ENCODE measurements at regions not wholly inside any gene's neighbourhood (a gene's known extent, or its start where the extent isn't known, plus 50 kb on each side); places are given as distances from the start of the nearest gene placed in this dataset.
"Not testable (repeated sequence)": the region's sequence is repeated elsewhere in the genome, so short reads cannot be mapped to it uniquely, and the experiment has no call there.

DNA sequence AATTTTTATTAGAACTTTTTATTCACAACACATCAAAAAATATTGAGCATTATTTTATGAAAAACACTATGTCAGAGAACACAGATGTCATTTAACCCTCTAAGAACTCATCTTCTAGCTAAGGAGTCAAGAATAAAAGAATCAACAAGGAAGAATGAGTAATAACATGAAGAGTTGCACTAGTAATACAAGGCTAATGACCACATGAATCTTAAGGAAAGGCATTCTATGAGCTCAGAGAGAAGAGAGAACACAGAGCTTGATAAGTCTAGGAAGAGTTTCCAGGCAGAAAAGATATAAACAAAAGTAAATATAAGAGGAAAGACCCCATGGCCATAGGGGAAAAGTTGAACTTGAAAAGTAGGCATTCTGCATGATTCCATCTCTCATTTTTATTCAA is 166.5 kb downstream of the MAIP1 start:
- Histone ChIP-seq H3K9me3 (replicated peaks; ENCODE audit: insufficient read depth, low read length) (no peaks in the 10 kb centered on the region), H3K4me3 (ENCODE audit: low read length) (no peak overlapping the region), H3K9ac (ENCODE audit: low read length) (no peak overlapping the region), H3K4me1 (ENCODE audit: low read length) (no peaks in the 10 kb centered on the region), H3K4me2 (ENCODE audit: low read depth, low read length) (no peak overlapping the region), H3F3A (ENCODE audit: insufficient read depth, low read length) (no peaks in the 10 kb centered on the region), H3K36me3 (replicated peaks; ENCODE audit: insufficient read depth, low read length) (no peaks in the 10 kb centered on the region), H2AFZ (ENCODE audit: low read length) (no peak overlapping the region), H3K27me3 (replicated peaks; ENCODE audit: insufficient read depth, low read length) (no peaks in the 10 kb centered on the region), H3K79me2 (ENCODE audit: low read length) (no peaks in the 10 kb centered on the region), H3K9me2 (replicated peaks; ENCODE audit: insufficient read depth, low read length) (no peaks in the 10 kb centered on the region), H3K27ac (ENCODE audit: low read length) (no peak overlapping the region), H4K20me1 (ENCODE audit: insufficient read depth, low read length) (no peaks in the 10 kb centered on the region)
- TF ChIP-seq, protein P1, sequence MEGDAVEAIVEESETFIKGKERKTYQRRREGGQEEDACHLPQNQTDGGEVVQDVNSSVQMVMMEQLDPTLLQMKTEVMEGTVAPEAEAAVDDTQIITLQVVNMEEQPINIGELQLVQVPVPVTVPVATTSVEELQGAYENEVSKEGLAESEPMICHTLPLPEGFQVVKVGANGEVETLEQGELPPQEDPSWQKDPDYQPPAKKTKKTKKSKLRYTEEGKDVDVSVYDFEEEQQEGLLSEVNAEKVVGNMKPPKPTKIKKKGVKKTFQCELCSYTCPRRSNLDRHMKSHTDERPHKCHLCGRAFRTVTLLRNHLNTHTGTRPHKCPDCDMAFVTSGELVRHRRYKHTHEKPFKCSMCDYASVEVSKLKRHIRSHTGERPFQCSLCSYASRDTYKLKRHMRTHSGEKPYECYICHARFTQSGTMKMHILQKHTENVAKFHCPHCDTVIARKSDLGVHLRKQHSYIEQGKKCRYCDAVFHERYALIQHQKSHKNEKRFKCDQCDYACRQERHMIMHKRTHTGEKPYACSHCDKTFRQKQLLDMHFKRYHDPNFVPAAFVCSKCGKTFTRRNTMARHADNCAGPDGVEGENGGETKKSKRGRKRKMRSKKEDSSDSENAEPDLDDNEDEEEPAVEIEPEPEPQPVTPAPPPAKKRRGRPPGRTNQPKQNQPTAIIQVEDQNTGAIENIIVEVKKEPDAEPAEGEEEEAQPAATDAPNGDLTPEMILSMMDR (IDR thresholded peaks at IDR 0.05; ENCODE audit: low read length), result no peak
- TF ChIP-seq EZH2phosphoT487 (IDR thresholded peaks at IDR 0.05; ENCODE audit: low read length), result no peak
- TF ChIP-seq EZH2 (optimal IDR thresholded peaks at IDR 0.05; ENCODE audit: low read depth, low read length), result no peak
- no peak for DNase-seq

DNA sequence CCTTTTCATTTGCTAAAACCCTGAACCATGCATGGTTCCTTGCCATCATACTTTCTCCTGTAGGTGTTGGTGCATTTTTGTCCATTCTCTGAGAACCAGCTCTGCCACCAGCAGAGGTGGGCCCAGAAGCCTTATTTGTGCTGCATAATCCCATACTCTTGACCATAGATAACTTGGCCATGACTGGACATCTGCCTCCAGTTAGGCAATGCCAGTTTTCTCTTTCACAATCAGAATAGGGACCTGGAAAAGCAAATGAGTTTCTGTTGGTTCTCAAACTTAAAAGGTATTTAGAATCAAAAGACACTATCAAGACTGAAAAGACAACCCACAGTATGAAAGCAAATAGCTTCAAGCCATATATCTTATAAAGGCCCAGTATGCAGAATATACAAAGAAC is 167.3 kb downstream of the MAIP1 start:
- H4K20me1 ChIP-seq (ENCODE audit: insufficient read depth, low read length), result no peaks in the 10 kb centered on the region

DNA sequence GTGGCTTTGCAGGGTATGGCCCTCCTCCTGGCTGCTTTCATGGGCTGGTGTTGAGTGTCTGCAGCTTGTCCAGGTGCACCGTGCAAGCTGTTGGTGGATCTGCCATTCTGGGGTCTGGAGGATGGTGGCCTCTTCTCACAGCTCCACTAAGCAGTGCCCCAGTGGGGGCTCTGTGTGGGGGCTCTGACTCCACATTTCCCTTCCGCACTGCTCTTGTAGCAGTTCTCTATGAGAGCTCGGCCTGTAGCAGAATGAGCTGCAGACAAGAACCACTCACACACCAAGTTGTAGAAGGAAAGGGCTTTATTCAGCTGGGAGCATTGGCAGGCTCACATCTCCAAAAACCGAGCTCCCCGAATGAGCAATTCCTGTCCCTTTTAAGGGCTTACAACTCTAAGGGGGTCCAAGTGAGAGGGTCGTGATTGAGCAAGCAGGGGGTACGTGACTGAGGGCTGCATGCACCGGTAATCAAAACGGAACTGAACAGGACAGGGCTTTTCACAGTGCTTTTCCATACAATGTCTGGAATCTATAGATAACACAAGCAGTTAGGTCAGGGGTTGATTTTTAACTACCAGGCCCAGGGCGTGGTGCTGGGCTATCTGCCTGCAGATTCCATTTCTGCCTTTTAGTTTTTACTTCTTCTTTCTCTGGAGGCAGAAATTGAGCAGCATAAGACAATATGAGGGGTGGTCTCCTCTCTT is 169.4 kb downstream of the MAIP1 start:
- H3K79me2 ChIP-seq (ENCODE audit: low read length); H3K9me3 ChIP-seq (replicated peaks; ENCODE audit: insufficient read depth, low read length); H3K4me1 ChIP-seq (ENCODE audit: low read length); H2AFZ ChIP-seq (ENCODE audit: low read length); H4K20me1 ChIP-seq (ENCODE audit: insufficient read depth, low read length); H3K27ac ChIP-seq (ENCODE audit: low read length); H3K36me3 ChIP-seq (replicated peaks; ENCODE audit: insufficient read depth, low read length); H3K4me3 ChIP-seq (ENCODE audit: low read length); H3F3A ChIP-seq (ENCODE audit: insufficient read depth, low read length); H3K27me3 ChIP-seq (replicated peaks; ENCODE audit: insufficient read depth, low read length); H3K4me2 ChIP-seq (ENCODE audit: low read depth, low read length); H3K9ac ChIP-seq (ENCODE audit: low read length); DNase-seq; H3K9me2 ChIP-seq (replicated peaks; ENCODE audit: insufficient read depth, low read length): not testable (repeated sequence)

More for the DNA sequence above, 167.3 kb downstream of the MAIP1 start:
- Histone ChIP-seq H3K4me2 (ENCODE audit: low read depth, low read length) (no peak overlapping the region), H3K9me2 (replicated peaks; ENCODE audit: insufficient read depth, low read length) (no peaks in the 10 kb centered on the region), H3K4me1 (ENCODE audit: low read length) (no peaks in the 10 kb centered on the region), H3K79me2 (ENCODE audit: low read length) (no peaks in the 10 kb centered on the region), H3F3A (ENCODE audit: insufficient read depth, low read length) (no peaks in the 10 kb centered on the region), H3K36me3 (replicated peaks; ENCODE audit: insufficient read depth, low read length) (no peaks in the 10 kb centered on the region), H3K27ac (ENCODE audit: low read length) (no peak overlapping the region), H3K27me3 (replicated peaks; ENCODE audit: insufficient read depth, low read length) (no peaks in the 10 kb centered on the region), H2AFZ (ENCODE audit: low read length) (no peak overlapping the region), H3K9me3 (replicated peaks; ENCODE audit: insufficient read depth, low read length) (no peaks in the 10 kb centered on the region), H3K9ac (ENCODE audit: low read length) (no peak overlapping the region), H3K4me3 (ENCODE audit: low read length) (no peak overlapping the region)
- no peak for DNase-seq
- no peak for TF ChIP-seq EZH2 (optimal IDR thresholded peaks at IDR 0.05; ENCODE audit: low read depth, low read length)
- TF ChIP-seq, protein P1 (IDR thresholded peaks at IDR 0.05; ENCODE audit: low read length), result no peak
- no peak for TF ChIP-seq EZH2phosphoT487 (IDR thresholded peaks at IDR 0.05; ENCODE audit: low read length)

DNA sequence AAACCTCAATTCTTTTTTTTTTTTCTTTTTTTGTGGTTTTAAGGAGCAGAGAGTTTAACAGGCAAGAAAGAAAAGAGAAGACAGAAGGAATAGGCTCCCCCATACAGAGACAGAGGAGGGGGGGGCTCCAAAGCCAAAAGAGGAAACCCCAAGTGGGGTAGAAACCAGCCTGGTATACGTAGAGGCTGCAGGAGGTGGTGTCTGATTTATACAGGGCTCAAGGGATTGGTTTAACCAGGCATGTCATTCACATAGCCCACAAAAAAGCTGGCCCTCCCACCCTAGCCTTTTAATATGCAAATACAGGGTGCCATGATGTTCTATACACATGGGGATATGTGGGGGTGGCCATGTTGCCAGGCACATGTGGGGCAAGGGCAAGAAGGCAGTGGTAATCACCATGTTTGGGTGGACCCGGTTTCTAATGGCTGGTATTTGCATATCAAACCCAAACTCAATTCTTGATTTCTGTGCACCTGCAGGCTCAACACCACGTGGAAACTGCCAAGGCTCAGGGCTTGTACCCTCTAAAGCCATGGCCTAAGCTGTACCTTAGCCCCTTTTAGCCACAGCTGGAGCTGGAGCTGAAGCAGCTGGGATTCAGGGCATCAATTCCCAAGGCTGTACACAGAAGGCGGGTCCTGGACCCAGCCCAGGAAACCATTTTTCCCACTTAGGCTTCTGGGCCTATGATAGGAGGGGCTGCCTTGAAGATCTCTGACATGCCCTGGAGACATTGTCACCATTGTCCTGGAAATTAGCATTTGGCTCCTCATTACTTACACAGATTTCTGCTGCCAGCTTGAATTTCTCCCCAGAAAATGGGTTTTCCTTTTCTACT is 170.3 kb downstream of the MAIP1 start:
- H3K27ac ChIP-seq (ENCODE audit: low read length), result no peak overlapping the region
- no peak overlapping the region for H3K4me3 ChIP-seq (ENCODE audit: low read length)
- no peaks in the 10 kb centered on the region for H3K27me3 ChIP-seq (replicated peaks; ENCODE audit: insufficient read depth, low read length)
- no peaks in the 10 kb centered on the region for H3K79me2 ChIP-seq (ENCODE audit: low read length)
- no peak overlapping the region for H3K4me2 ChIP-seq (ENCODE audit: low read depth, low read length)
- H4K20me1 ChIP-seq (ENCODE audit: insufficient read depth, low read length), result no peaks in the 10 kb centered on the region
- no peaks in the 10 kb centered on the region for H3F3A ChIP-seq (ENCODE audit: insufficient read depth, low read length)
- H3K9me3 ChIP-seq (replicated peaks; ENCODE audit: insufficient read depth, low read length), result no peaks in the 10 kb centered on the region
- H3K9me2 ChIP-seq (replicated peaks; ENCODE audit: insufficient read depth, low read length), result no peaks in the 10 kb centered on the region
- no peak overlapping the region for H2AFZ ChIP-seq (ENCODE audit: low read length)
- H3K9ac ChIP-seq (ENCODE audit: low read length), result no peak overlapping the region
- H3K4me1 ChIP-seq (ENCODE audit: low read length), result no peaks in the 10 kb centered on the region
- DNase-seq, result no peak
- H3K36me3 ChIP-seq (replicated peaks; ENCODE audit: insufficient read depth, low read length), result no peaks in the 10 kb centered on the region
- TF ChIP-seq EZH2phosphoT487 (IDR thresholded peaks at IDR 0.05; ENCODE audit: low read length) (no peak), EZH2 (optimal IDR thresholded peaks at IDR 0.05; ENCODE audit: low read depth, low read length) (no peak)
- TF ChIP-seq, protein P1 (IDR thresholded peaks at IDR 0.05; ENCODE audit: low read length), result no peak

DNA sequence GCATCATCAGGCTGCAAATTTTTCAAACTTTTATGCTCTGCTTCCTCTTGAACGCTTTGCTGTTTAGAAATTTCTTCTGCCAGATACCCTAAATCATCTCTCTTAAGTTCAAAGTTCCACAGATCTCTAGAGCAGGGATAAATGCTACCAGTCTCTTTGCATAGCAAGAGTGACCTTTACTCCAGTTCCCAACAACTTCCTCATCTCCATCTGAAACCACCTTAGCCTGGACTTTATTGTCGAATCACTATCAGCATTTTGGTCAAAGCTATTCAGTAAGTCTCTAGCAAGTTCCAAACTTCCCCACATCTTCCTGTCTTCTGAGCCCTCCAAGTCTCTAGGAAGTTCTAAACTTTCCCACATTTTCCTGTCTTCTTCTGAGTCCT is 170.9 kb downstream of the MAIP1 start:
- H3K9ac ChIP-seq (ENCODE audit: low read length), result not testable (repeated sequence)

More for the DNA sequence above, 170.9 kb downstream of the MAIP1 start:
- not testable (repeated sequence) for H3K4me3 ChIP-seq (ENCODE audit: low read length); H3K4me1 ChIP-seq (ENCODE audit: low read length); H2AFZ ChIP-seq (ENCODE audit: low read length); H3F3A ChIP-seq (ENCODE audit: insufficient read depth, low read length); H3K36me3 ChIP-seq (replicated peaks; ENCODE audit: insufficient read depth, low read length); H3K79me2 ChIP-seq (ENCODE audit: low read length); H3K9me3 ChIP-seq (replicated peaks; ENCODE audit: insufficient read depth, low read length); H3K4me2 ChIP-seq (ENCODE audit: low read depth, low read length); H3K9me2 ChIP-seq (replicated peaks; ENCODE audit: insufficient read depth, low read length); DNase-seq; H4K20me1 ChIP-seq (ENCODE audit: insufficient read depth, low read length); H3K27ac ChIP-seq (ENCODE audit: low read length); H3K27me3 ChIP-seq (replicated peaks; ENCODE audit: insufficient read depth, low read length)
